OCI-LY7 (cell line): ENCODE measurements at regions not wholly inside any gene's neighbourhood (a gene's known extent, or its start where the extent isn't known, plus 50 kb on each side); places are given as distances from the start of the nearest gene placed in this dataset. TPM values are rescaled to one million over a fixed set of nuclear protein-coding genes. Genes with fewer than 3 reads are reported as not detected.

Source experiments
- BruUV-seq: library from RNA; stranded (reverse); fragments of 400-500 nt; replicated peaks from 2 replicates; lab custom pipeline; 2021; lab: Mats Ljungman, UMichigan
- CTCF ChIA-PET: fragments of 300-600 bp; sonication (Branson Sonifier 250); formaldehyde crosslinking; loops from one replicate; lab custom pipeline; 2022; ENCODE audit warnings: antibody characterized with exemption; ENCODE audit not compliant: unreplicated experiment; lab: Charles Lee
- POLR2A ChIA-PET: fragments of 300-600 bp; sonication (Branson Sonifier 250); formaldehyde crosslinking; loops from one replicate; lab custom pipeline; 2022; ENCODE audit warnings: antibody characterized with exemption; lab: Charles Lee
- DNase-seq: peaks from one replicate; pipeline ENCODE4 v3.0.0-alpha.2; 2015; ENCODE audit warnings: low spot score
- H2AFZ ChIP-seq: fragments of 200-600 bp; sonication (generic), shearing (Covaris generic); 2 replicates; pipeline ENCODE4 v1.6.1; 2014; ENCODE audit warnings: mild to moderate bottlenecking, antibody characterized with exemption, low read length, moderate library complexity
- H3K27ac ChIP-seq: fragments of 200-600 bp; sonication (generic); 2 replicates; pipeline ENCODE4 v1.5.1; 2014; ENCODE audit warnings: mixed run types, low read depth, mild to moderate bottlenecking, moderate library complexity, low read length, inconsistent platforms; ENCODE audit not compliant: poor library complexity, severe bottlenecking
- H3K36me3 ChIP-seq: fragments of 200-600 bp; sonication (generic); 2 replicates; pipeline ENCODE4 v1.6.1; 2014; ENCODE audit warnings: mild to moderate bottlenecking, antibody characterized with exemption, low read length, moderate library complexity, mixed read lengths; ENCODE audit not compliant: insufficient read depth
- H3K4me1 ChIP-seq: fragments of 200-600 bp; sonication (generic); 2 replicates; pipeline ENCODE4 v1.5.1; 2014; ENCODE audit warnings: mild to moderate bottlenecking, low read length; ENCODE audit not compliant: insufficient read depth, poor library complexity, severe bottlenecking
- H3K4me2 ChIP-seq: fragments of 200-600 bp; sonication (generic); 2 replicates; pipeline ENCODE4 v1.6.1; 2014; ENCODE audit warnings: mild to moderate bottlenecking, low read length
- H3K4me3 ChIP-seq: fragments of 200-600 bp; sonication (generic); 2 replicates; pipeline ENCODE4 v1.5.1; 2014; ENCODE audit warnings: mild to moderate bottlenecking, low read depth, low read length; ENCODE audit not compliant: poor library complexity, severe bottlenecking
- H3K79me2 ChIP-seq: fragments of 200-600 bp; sonication (generic); 2 replicates; pipeline ENCODE4 v1.6.1; 2016; ENCODE audit warnings: low read depth, mild to moderate bottlenecking, low read length, moderate library complexity, mixed read lengths; ENCODE audit not compliant: insufficient read depth
- H3K9me2 ChIP-seq: fragments of 200-600 bp; sonication (generic); 2 replicates; pipeline ENCODE4 v1.6.1; 2016; ENCODE audit warnings: mild to moderate bottlenecking, low read length, mixed read lengths; ENCODE audit not compliant: insufficient read depth
- H3K9me3 ChIP-seq: fragments of 200-600 bp; sonication (generic); 2 replicates; pipeline ENCODE4 v1.6.1; 2014; ENCODE audit warnings: mild to moderate bottlenecking, mixed run types, low read length, mixed read lengths
- H4K20me1 ChIP-seq: fragments of 200-600 bp; sonication (generic); 2 replicates; pipeline ENCODE4 v1.6.1; 2014; ENCODE audit warnings: mild to moderate bottlenecking, antibody characterized with exemption, low read length, moderate library complexity, mixed read lengths; ENCODE audit not compliant: insufficient read depth
- CTCF ChIP-seq: fragments of 200-600 bp; sonication (generic); conservative IDR thresholded peaks from 2 replicates; pipeline ENCODE4 v1.5.1; 2014; ENCODE audit warnings: mild to moderate bottlenecking, antibody characterized with exemption, low read length, moderate library complexity, mixed read lengths
- EZH2phosphoT487 ChIP-seq: fragments of 200-600 bp; sonication (generic); IDR thresholded peaks from 2 replicates; pipeline ENCODE4 v1.6.1; 2018; ENCODE audit warnings: low read depth, borderline replicate concordance, mild to moderate bottlenecking, mixed run types, antibody characterized with exemption, low read length, moderate library complexity, mixed read lengths
- intact Hi-C: fragments of 100-400 bp; cut with micrococcal nuclease; formaldehyde crosslinking; loops from one replicate; pipeline ENCODE4 v1.10.0; 2022; ENCODE audit not compliant: unreplicated experiment
- small RNA-seq: library from RNA; depleted of rRNA; stranded (forward); fragments of <200 nt; gene quantifications from one replicate; pipeline ENCODE3, GENCODE V24; 2014

GRCh38 chr9:14365670-14366069 lies 51.7 kb upstream of the NFIB start:
- Histone ChIP-seq H3K4me3 (no peak overlapping the region), H4K20me1 (no peaks in the 10 kb centered on the region), H3K4me2 (no peak overlapping the region), H3K4me1 (no peaks in the 10 kb centered on the region), H3K36me3 (no peaks in the 10 kb centered on the region), H2AFZ (no peak overlapping the region), H3K79me2 (no peaks in the 10 kb centered on the region), H3K9me3 (no peaks in the 10 kb centered on the region), H3K9me2 (no peaks in the 10 kb centered on the region), H3K27ac (no peak overlapping the region)
- no peak for DNase-seq
- ChIA-PET POLR2A (no interaction called here), CTCF (no interaction called here)
- no TSS peak for BruUV-seq
- intact Hi-C loops = no loop called here
- TF ChIP-seq EZH2phosphoT487 (no peak), CTCF (no peak)

Small RNA genes in the stretch of these regions (small RNA-seq; reads per million reads assigned to genes)
- gene AL159169.1 = not detected
